ENCODE measurements at regions not wholly inside any gene's neighbourhood (a gene's known extent, or its start where the extent isn't known, plus 50 kb on each side); places are given as distances from the start of the nearest gene placed in this dataset.

GRCh38 chr4:164440199-164440598 is 313.7 kb upstream of the SMIM31 start:
- no peak for DNase-seq

GRCh38 chr4:164441109-164441508 is 312.8 kb upstream of the SMIM31 start:
- DNase-seq = no peak

- DNase-seq = no peak
These were observed 311.8 kb upstream of the SMIM31 start for GRCh38 chr4:164442180-164442579.

GRCh38 chr4:164446516-164446915 is 307.4 kb upstream of the SMIM31 start:
- DNase-seq = no peak

GRCh38 chr4:164461901-164462300 is 292.0 kb upstream of the SMIM31 start:
- DNase-seq = no peak

GRCh38 chr4:164462471-164462870 is 291.5 kb upstream of the SMIM31 start:
- DNase-seq = no peak

- DNase-seq = no peak
These were observed 289.6 kb upstream of the SMIM31 start for GRCh38 chr4:164464313-164464712.

- DNase-seq = no peak
These were observed 286.4 kb upstream of the SMIM31 start for GRCh38 chr4:164467493-164467892.

- no peak for DNase-seq
These were observed 272.4 kb upstream of the SMIM31 start for GRCh38 chr4:164481306-164482091.

- no peak for DNase-seq
These were observed 271.9 kb upstream of the SMIM31 start for GRCh38 chr4:164482092-164482404.

GRCh38 chr4:164482758-164483157 is 271.2 kb upstream of the SMIM31 start:
- no peak for DNase-seq

- no peak for DNase-seq
These were observed 270.2 kb upstream of the SMIM31 start for GRCh38 chr4:164483711-164484110.

- DNase-seq = no peak
These were observed 269.4 kb upstream of the SMIM31 start for GRCh38 chr4:164484551-164484950.

- DNase-seq = no peak
These were observed 268.8 kb upstream of the SMIM31 start for GRCh38 chr4:164485136-164485535.

- DNase-seq = no peak
These were observed 265.8 kb upstream of the SMIM31 start for GRCh38 chr4:164488114-164488513.

- no peak for DNase-seq
These were observed 252.9 kb upstream of the SMIM31 start for GRCh38 chr4:164501074-164501473.

- DNase-seq = no peak
These were observed 250.1 kb upstream of the SMIM31 start for GRCh38 chr4:164503874-164504273.

- no peak for DNase-seq
These were observed 245.8 kb upstream of the SMIM31 start for GRCh38 chr4:164508097-164508496.

GRCh38 chr4:164508771-164509170 is 245.2 kb upstream of the SMIM31 start:
- DNase-seq = no peak

GRCh38 chr4:164509951-164510350 is 244.0 kb upstream of the SMIM31 start:
- no peak for DNase-seq

- DNase-seq = no peak
These were observed 241.8 kb upstream of the SMIM31 start for GRCh38 chr4:164512124-164512523.

- DNase-seq = no peak
These were observed 239.2 kb upstream of the SMIM31 start for GRCh38 chr4:164514765-164515164.

- no peak for DNase-seq
These were observed 229.1 kb upstream of the SMIM31 start for GRCh38 chr4:164524789-164525188.

- no peak for DNase-seq
These were observed 226.9 kb upstream of the SMIM31 start for GRCh38 chr4:164526933-164527583.

GRCh38 chr4:164529058-164529457 is 224.9 kb upstream of the SMIM31 start:
- no peak for DNase-seq
